SK-N-SH treated with all-trans-retinoic acid at 6 μM for 48 hours (cell line): ENCODE measurements at regions not wholly inside any gene's neighbourhood (a gene's known extent, or its start where the extent isn't known, plus 50 kb on each side); places are given as distances from the start of the nearest gene placed in this dataset.

ENCODE experiments used
- CREB5 ChIP-seq: fragments of 250-450 bp; sonication (Bioruptor Pico); IDR thresholded peaks from 2 replicates; pipeline ENCODE4 v1.5.1; 2020; ENCODE audit warnings: low read depth, mild to moderate bottlenecking, moderate library complexity
- GLIS3 ChIP-seq: fragments of 250-450 bp; sonication (Bioruptor Pico); IDR thresholded peaks from 2 replicates; pipeline ENCODE4 v1.5.0; 2020; ENCODE audit warnings: mild to moderate bottlenecking, moderate library complexity
- ISL1 ChIP-seq: fragments of 250-450 bp; sonication (Bioruptor Pico); IDR thresholded peaks from 2 replicates; pipeline ENCODE4 v2.1.2; 2022; ENCODE audit warnings: mild to moderate bottlenecking, moderate library complexity
- OSR1 ChIP-seq: fragments of 250-450 bp; sonication (Bioruptor Pico); IDR thresholded peaks from 2 replicates; pipeline ENCODE4 v1.8.0; 2022; ENCODE audit warnings: moderate library complexity, mild to moderate bottlenecking, inconsistent platforms
- PATZ1 ChIP-seq: fragments of 250-450 bp; sonication (Bioruptor Pico); IDR thresholded peaks from 2 replicates; pipeline ENCODE4 v1.8.0; 2020; ENCODE audit warnings: mild to moderate bottlenecking, moderate library complexity, borderline replicate concordance
- RARB ChIP-seq: fragments of 250-450 bp; sonication (Bioruptor Pico); IDR thresholded peaks from 2 replicates; pipeline ENCODE4 v1.8.0; 2021; ENCODE audit warnings: mild to moderate bottlenecking, moderate library complexity
- SNAI2 ChIP-seq: fragments of 250-450 bp; sonication (Bioruptor Pico); IDR thresholded peaks from 2 replicates; pipeline ENCODE4 v1.5.0; 2020; ENCODE audit warnings: mild to moderate bottlenecking, moderate library complexity
- TOX ChIP-seq: fragments of 250-450 bp; sonication (Bioruptor Pico); IDR thresholded peaks from 2 replicates; pipeline ENCODE4 v1.8.0; 2021; ENCODE audit warnings: mild to moderate bottlenecking, moderate library complexity, borderline replicate concordance
- TSHZ2 ChIP-seq: fragments of 250-450 bp; sonication (Bioruptor Pico); IDR thresholded peaks from 2 replicates; pipeline ENCODE4 v1.5.0; 2020; ENCODE audit warnings: mild to moderate bottlenecking, moderate library complexity
- ZC3H10 ChIP-seq: fragments of 250-450 bp; sonication (Bioruptor Pico); IDR thresholded peaks from 2 replicates; pipeline ENCODE4 v1.5.1; 2021; ENCODE audit warnings: mild to moderate bottlenecking, moderate library complexity
- ZFP3 ChIP-seq: fragments of 250-450 bp; sonication (Bioruptor Pico); IDR thresholded peaks from 2 replicates; pipeline ENCODE4 v1.5.0; 2020; ENCODE audit warnings: mild to moderate bottlenecking, moderate library complexity
- ZNF565 ChIP-seq: fragments of 450-650 bp; formaldehyde crosslinking; conservative IDR thresholded peaks from 2 replicates; pipeline ENCODE4 v1.5.0; 2020; ENCODE audit warnings: low read depth, mild to moderate bottlenecking, moderate library complexity
- ZNF70 ChIP-seq: fragments of 450-650 bp; formaldehyde crosslinking; IDR thresholded peaks from 2 replicates; pipeline ENCODE4 v1.5.0; 2020; ENCODE audit warnings: mild to moderate bottlenecking, moderate library complexity
- ZNF8 ChIP-seq: fragments of 450-650 bp; formaldehyde crosslinking; IDR thresholded peaks from 2 replicates; pipeline ENCODE4 v1.5.0; 2020; ENCODE audit warnings: mild to moderate bottlenecking, moderate library complexity

- TF ChIP-seq TSHZ2 (CRISPR knock-in tag) = no peak
- TF ChIP-seq ZFP3 (CRISPR knock-in tag) = no peak
- no peak for TF ChIP-seq ISL1
- no peak for TF ChIP-seq SNAI2 (CRISPR knock-in tag)
- no peak for TF ChIP-seq PATZ1 (CRISPR knock-in tag)
- TF ChIP-seq OSR1 (CRISPR knock-in tag) = no peak
- no peak for TF ChIP-seq ZNF565 (CRISPR knock-in tag)
- no peak for TF ChIP-seq RARB (CRISPR knock-in tag)
- TF ChIP-seq TOX (CRISPR knock-in tag) = no peak
- TF ChIP-seq ZNF8 (CRISPR knock-in tag) = no peak
- TF ChIP-seq ZC3H10 (CRISPR knock-in tag) = no peak
- no peak for TF ChIP-seq ZNF70 (CRISPR knock-in tag)
- no peak for TF ChIP-seq GLIS3 (CRISPR knock-in tag)
- no peak for TF ChIP-seq CREB5
Measured at GRCh38 chr1:14520514-14521163, 77.8 kb upstream of the KAZN start.
